ENCODE measurements at regions not wholly inside any gene's neighbourhood (a gene's known extent, or its start where the extent isn't known, plus 50 kb on each side); places are given as distances from the start of the nearest gene placed in this dataset.

GRCh38 chr2:155708071-155708470, 624.5 kb downstream of the NR4A2 start:
- Mint-ChIP-seq H3K27ac (no peak overlapping the region), H3K36me3 (no peaks in the 10 kb centered on the region), H3K9me3 (no peaks in the 10 kb centered on the region), H3K4me1 (no peaks in the 10 kb centered on the region), H3K27me3 (ENCODE audit: low read depth) (no peaks in the 10 kb centered on the region), H3K4me3 (no peak overlapping the region)
- ATAC-seq (peak; percentile 69), DNase-seq (ENCODE audit: low spot score) (no peak)
- POLR2A ChIA-PET, result no interaction called here
- CTCF ChIA-PET, result no interaction called here
- TF ChIP-seq SOX15 (CRISPR knock-in tag; IDR thresholded peaks at IDR 0.05) (no peak), ARID4B (CRISPR knock-in tag; IDR thresholded peaks at IDR 0.05; ENCODE audit: borderline replicate concordance) (no peak), ZNF317 (CRISPR knock-in tag; IDR thresholded peaks at IDR 0.05; ENCODE audit: borderline replicate concordance, low read depth) (no peak), CREB1 (CRISPR knock-in tag; IDR thresholded peaks at IDR 0.05) (no peak), NFATC4 (CRISPR knock-in tag; IDR thresholded peaks at IDR 0.05) (no peak)

GRCh38 chr2:155703917-155704316, 628.6 kb downstream of the NR4A2 start:
- H3K4me1 Mint-ChIP-seq, result peaks cover 3% of the 10 kb centered on the region; the same call in 1 of the 2 replicates
- no peak for ATAC-seq

More at GRCh38 chr2:155703917-155704316, 628.6 kb downstream of the NR4A2 start:
- H3K27me3 Mint-ChIP-seq (ENCODE audit: low read depth), result no peaks in the 10 kb centered on the region
- DNase-seq (ENCODE audit: low spot score), result no peak
- no peak for TF ChIP-seq E2F5 (CRISPR knock-in tag; IDR thresholded peaks at IDR 0.05)
- TF ChIP-seq EMX1 (CRISPR knock-in tag; IDR thresholded peaks at IDR 0.05), result no peak
- no peak for TF ChIP-seq ZBTB21 (CRISPR knock-in tag; IDR thresholded peaks at IDR 0.05; ENCODE audit: borderline replicate concordance)
- TF ChIP-seq SP1 (CRISPR knock-in tag; conservative IDR thresholded peaks at IDR 0.05), result no peak
- no peak for TF ChIP-seq NFE2L1 (CRISPR knock-in tag; IDR thresholded peaks at IDR 0.05)
- TF ChIP-seq AFF4 (CRISPR knock-in tag; IDR thresholded peaks at IDR 0.05; ENCODE audit: borderline replicate concordance), result no peak
- no peak for TF ChIP-seq ESRRA (CRISPR knock-in tag; IDR thresholded peaks at IDR 0.05; ENCODE audit: borderline replicate concordance)
- TF ChIP-seq ZMAT4 (CRISPR knock-in tag; IDR thresholded peaks at IDR 0.05), result no peak
- ChIA-PET POLR2A (no interaction called here), CTCF (no interaction called here)
- H3K9me3 Mint-ChIP-seq, result no peaks in the 10 kb centered on the region
- H3K27ac Mint-ChIP-seq, result no peak overlapping the region
- no peak overlapping the region for H3K4me3 Mint-ChIP-seq
- no peaks in the 10 kb centered on the region for H3K36me3 Mint-ChIP-seq
